IPS DF 6.9 (cell line): ENCODE measurements at regions not wholly inside any gene's neighbourhood (a gene's known extent, or its start where the extent isn't known, plus 50 kb on each side); places are given as distances from the start of the nearest gene placed in this dataset.

ENCODE experiments used
- DNase-seq: peaks from one replicate; pipeline ENCODE4 v3.0.0-alpha.2; 2013; ENCODE audit warnings: low read depth, low spot score
- H3K27ac ChIP-seq: one replicate; pipeline ENCODE4 v1.5.1; 2013; ENCODE audit warnings: low read length, control low read depth
- H3K27me3 ChIP-seq: 2 replicates; pipeline ENCODE4 v1.6.1; 2013; ENCODE audit warnings: mild to moderate bottlenecking, low read length; ENCODE audit not compliant: control insufficient read depth, insufficient read depth
- H3K36me3 ChIP-seq: 2 replicates; pipeline ENCODE4 v1.6.1; 2013; ENCODE audit warnings: low read length; ENCODE audit not compliant: control insufficient read depth, insufficient read depth
- H3K4me1 ChIP-seq: 2 replicates; pipeline ENCODE4 v1.6.1; 2013; ENCODE audit warnings: low read length; ENCODE audit not compliant: control insufficient read depth, insufficient read depth
- H3K4me3 ChIP-seq: 2 replicates; pipeline ENCODE4 v1.5.1; 2013; ENCODE audit warnings: mild to moderate bottlenecking, low read length
- H3K9me3 ChIP-seq: 2 replicates; pipeline ENCODE4 v1.6.1; 2013; ENCODE audit warnings: low read length, inconsistent platforms; ENCODE audit not compliant: control insufficient read depth, insufficient read depth
- WGBS: extraction: QIAGEN DNeasy Blood & Tissue Kit; methylation state at CpG from one replicate; pipeline ENCODE4 v1.1.7; 2013; ENCODE audit warnings: mixed read lengths, missing lambda C conversion rate; ENCODE audit not compliant: insufficient read length, insufficient coverage; 5-methylcytosine and 5-hydroxymethylcytosine counted together

DNA sequence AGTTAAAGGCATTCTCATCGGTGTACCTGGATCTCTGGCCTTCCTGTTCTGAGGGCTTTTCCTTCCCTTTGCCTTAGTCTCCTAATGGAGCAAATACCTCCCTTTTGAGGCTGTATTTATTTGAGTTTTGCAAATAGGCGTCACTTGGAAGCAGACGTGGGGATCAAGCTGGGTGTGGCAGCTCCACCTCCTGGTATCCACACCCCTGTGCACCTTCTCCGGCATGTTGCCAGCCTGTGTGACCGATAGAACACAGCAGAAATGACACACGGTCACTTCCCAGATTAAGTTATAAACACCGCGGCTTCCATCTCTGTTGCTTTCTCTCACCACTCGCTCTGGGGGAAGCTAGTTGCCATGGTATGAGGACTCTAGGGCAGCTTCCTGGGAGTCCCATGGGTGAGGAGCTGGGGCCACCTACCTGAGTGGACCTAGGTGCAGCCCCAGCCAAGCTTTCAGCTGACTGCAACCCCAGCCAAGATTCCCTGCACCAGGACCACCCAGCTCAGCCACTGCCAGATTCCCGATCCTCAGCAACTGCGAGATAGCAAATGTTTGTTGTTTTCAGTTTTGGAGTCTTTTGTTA, 214.4 kb upstream of the MVB12B start:
- Histone ChIP-seq H3K9me3 (no peaks in the 10 kb centered on the region), H3K27me3 (no peaks in the 10 kb centered on the region), H3K4me3 (no peak overlapping the region), H3K4me1 (no peaks in the 10 kb centered on the region), H3K27ac (no peak overlapping the region), H3K36me3 (no peaks in the 10 kb centered on the region)
- no CpG with 5 or more reads among the region's 11 CpGs for WGBS
- DNase-seq = no peak

- no peak for DNase-seq
- Histone ChIP-seq H3K27ac (no peak overlapping the region), H3K4me3 (no peak overlapping the region), H3K4me1 (no peaks in the 10 kb centered on the region), H3K36me3 (no peaks in the 10 kb centered on the region), H3K9me3 (no peaks in the 10 kb centered on the region), H3K27me3 (no peaks in the 10 kb centered on the region)
- WGBS = no CpG with 5 or more reads among the region's 2 CpGs
These were observed 213.5 kb upstream of the MVB12B start for GRCh38 chr9:126113176-126113575.

- DNase-seq = no peak
- no peak overlapping the region for H3K27ac ChIP-seq
- H3K27me3 ChIP-seq = no peaks in the 10 kb centered on the region
- H3K36me3 ChIP-seq = no peaks in the 10 kb centered on the region
- no peak overlapping the region for H3K4me3 ChIP-seq
- no peaks in the 10 kb centered on the region for H3K4me1 ChIP-seq
- no CpG with 5 or more reads among the region's 17 CpGs for WGBS
- H3K9me3 ChIP-seq = no peaks in the 10 kb centered on the region
These were observed 212.7 kb upstream of the MVB12B start for GRCh38 chr9:126113756-126114408.

GRCh38 chr9:126114409-126114760, 212.2 kb upstream of the MVB12B start:
- no CpG with 5 or more reads among the region's 10 CpGs for WGBS
- H3K27me3 ChIP-seq = no peaks in the 10 kb centered on the region
- H3K9me3 ChIP-seq = no peaks in the 10 kb centered on the region

DNA sequence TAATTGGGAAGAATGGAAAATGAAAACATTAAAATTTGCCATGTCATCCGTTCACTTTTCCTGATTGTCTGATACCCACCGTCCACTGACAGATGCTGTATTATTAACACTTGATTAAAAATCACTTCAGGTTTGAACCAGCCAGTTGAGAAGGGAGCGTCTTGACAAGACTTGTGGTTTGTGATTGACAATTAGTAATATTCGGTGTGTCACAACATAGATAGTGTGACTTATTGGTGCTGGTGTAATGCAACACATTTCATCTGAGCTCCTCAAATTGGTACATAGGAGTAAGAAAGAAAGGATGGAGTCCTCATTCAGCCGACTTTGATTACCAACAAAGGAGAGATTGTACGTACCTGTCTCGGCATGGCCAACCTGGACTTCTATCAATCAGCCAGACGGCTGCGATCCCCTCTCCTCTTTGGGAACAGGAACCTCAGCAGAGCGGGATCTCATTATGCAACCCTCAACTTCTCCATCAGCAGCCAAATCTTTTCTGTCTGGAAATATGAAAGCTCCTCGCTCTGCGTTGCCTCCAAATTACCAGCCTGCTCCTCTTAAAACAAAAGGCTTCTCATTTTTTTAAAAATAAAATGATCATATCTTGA, 211.7 kb upstream of the MVB12B start:
- no peak overlapping the region for H3K4me3 ChIP-seq
- WGBS = no CpG with 5 or more reads among the region's 12 CpGs

More at GRCh38 chr9:126114409-126114760, 212.2 kb upstream of the MVB12B start:
- no peaks in the 10 kb centered on the region for H3K36me3 ChIP-seq
- H3K4me1 ChIP-seq = no peaks in the 10 kb centered on the region
- no peak overlapping the region for H3K27ac ChIP-seq
- H3K4me3 ChIP-seq = no peak overlapping the region
- no peak for DNase-seq

GRCh38 chr9:126116351-126117157, 210.1 kb upstream of the MVB12B start:
- DNase-seq = no peak
- no CpG with 5 or more reads among the region's 17 CpGs for WGBS
- no peak overlapping the region for H3K27ac ChIP-seq
- H3K36me3 ChIP-seq = no peaks in the 10 kb centered on the region
- H3K4me3 ChIP-seq = no peak overlapping the region
- H3K9me3 ChIP-seq = no peaks in the 10 kb centered on the region
- no peaks in the 10 kb centered on the region for H3K27me3 ChIP-seq
- H3K4me1 ChIP-seq = no peaks in the 10 kb centered on the region

More for the DNA sequence above, 211.7 kb upstream of the MVB12B start:
- DNase-seq = no peak
- no peaks in the 10 kb centered on the region for H3K9me3 ChIP-seq
- H3K4me1 ChIP-seq = no peaks in the 10 kb centered on the region
- no peak overlapping the region for H3K27ac ChIP-seq
- no peaks in the 10 kb centered on the region for H3K27me3 ChIP-seq
- H3K36me3 ChIP-seq = no peaks in the 10 kb centered on the region

GRCh38 chr9:126117158-126117425, 209.5 kb upstream of the MVB12B start:
- Histone ChIP-seq H3K9me3 (no peaks in the 10 kb centered on the region), H3K27ac (no peak overlapping the region), H3K27me3 (no peaks in the 10 kb centered on the region), H3K36me3 (no peaks in the 10 kb centered on the region), H3K4me1 (no peaks in the 10 kb centered on the region), H3K4me3 (no peak overlapping the region)
- WGBS = no CpG with 5 or more reads among the region's 4 CpGs
- DNase-seq = no peak

GRCh38 chr9:126117631-126118030, 209.0 kb upstream of the MVB12B start:
- no peak overlapping the region for H3K27ac ChIP-seq
- H3K27me3 ChIP-seq = no peaks in the 10 kb centered on the region
- no peaks in the 10 kb centered on the region for H3K36me3 ChIP-seq
- no CpG with 5 or more reads among the region's 9 CpGs for WGBS
- H3K9me3 ChIP-seq = no peaks in the 10 kb centered on the region
- no peaks in the 10 kb centered on the region for H3K4me1 ChIP-seq
- no peak overlapping the region for H3K4me3 ChIP-seq
- DNase-seq = no peak

DNA sequence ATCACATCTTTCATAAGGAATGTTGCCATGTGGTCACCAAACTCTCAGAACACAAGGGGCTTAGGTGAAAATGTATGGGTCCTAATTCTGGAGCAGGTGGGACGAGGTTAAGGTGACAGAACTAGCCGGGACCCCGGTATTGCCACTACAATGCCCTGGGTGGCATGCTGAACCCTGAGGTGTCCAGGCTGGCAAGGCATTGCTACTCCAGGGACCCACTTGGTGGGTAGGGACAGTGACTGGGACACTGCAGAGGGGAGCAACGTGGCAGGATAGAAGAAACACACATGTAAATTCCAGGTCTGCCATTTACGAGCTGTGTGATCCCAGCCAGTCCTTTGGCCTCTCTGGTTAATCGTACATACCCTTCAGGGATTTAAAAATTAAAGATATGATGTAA, 206.9 kb upstream of the MVB12B start:
- Histone ChIP-seq H3K27ac (no peak overlapping the region), H3K27me3 (no peaks in the 10 kb centered on the region), H3K4me3 (no peak overlapping the region), H3K4me1 (no peaks in the 10 kb centered on the region), H3K9me3 (no peaks in the 10 kb centered on the region), H3K36me3 (no peaks in the 10 kb centered on the region)
- no peak for DNase-seq
- no CpG with 5 or more reads among the region's 6 CpGs for WGBS

DNA sequence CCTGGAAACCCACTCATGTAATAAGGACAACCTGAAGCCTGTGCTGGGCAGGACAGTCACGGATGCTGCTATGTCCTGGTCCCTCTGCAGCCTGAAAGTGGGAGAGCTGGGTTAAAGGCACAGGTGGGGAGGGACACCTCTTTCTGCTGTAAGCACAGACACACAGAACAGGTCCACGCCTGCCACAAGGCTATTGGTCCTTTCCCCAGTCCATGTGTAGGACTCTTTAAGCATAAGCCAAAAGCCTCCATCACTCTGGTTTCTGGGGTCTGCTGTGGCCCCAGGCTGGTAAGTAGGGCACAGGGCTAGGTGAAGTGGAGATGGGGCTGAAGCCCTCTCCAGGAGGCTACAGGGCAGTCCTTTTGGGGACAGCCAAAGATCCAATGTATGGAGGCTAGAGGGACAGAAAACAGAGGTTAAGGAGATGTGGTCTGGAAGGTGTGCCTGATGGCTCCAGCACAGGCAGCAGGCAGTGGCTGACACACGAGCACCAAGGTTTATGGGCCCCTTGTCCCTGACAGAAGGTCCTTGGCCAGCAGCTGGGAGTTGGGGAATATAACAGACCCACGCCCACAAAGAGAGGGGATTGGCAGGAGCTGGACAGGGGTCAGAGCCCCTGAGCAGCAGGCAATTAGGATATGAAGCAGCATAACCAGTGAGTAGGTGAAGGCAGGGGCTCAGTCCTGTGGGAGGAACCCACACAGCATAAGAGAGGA, 203.6 kb upstream of the MVB12B start:
- no CpG with 5 or more reads among the region's 4 CpGs for WGBS
- Histone ChIP-seq H3K9me3 (no peaks in the 10 kb centered on the region), H3K27me3 (no peaks in the 10 kb centered on the region), H3K4me3 (no peak overlapping the region), H3K4me1 (no peaks in the 10 kb centered on the region), H3K36me3 (no peaks in the 10 kb centered on the region), H3K27ac (no peak overlapping the region)
- no peak for DNase-seq
